Osteoblast (primary cell): ENCODE measurements at regions not wholly inside any gene's neighbourhood (a gene's known extent, or its start where the extent isn't known, plus 50 kb on each side); places are given as distances from the start of the nearest gene placed in this dataset.
A peak's percentile ranks its signal among the peaks of the same experiment; 100 is the strongest.

Experiments used
- DNase-seq: peaks from one replicate; pipeline ENCODE4 v3.0.0; 2011; ENCODE audit warnings: low spot score, mixed read lengths; ENCODE audit not compliant: insufficient read length; ENCODE audit errors: missing footprints
- H2AFZ ChIP-seq: 2 replicates; pipeline ENCODE4 v1.6.0; 2011; ENCODE audit warnings: mild to moderate bottlenecking, low read length
- H3K27ac ChIP-seq: 2 replicates; pipeline ENCODE4 v1.5.1; 2011; ENCODE audit warnings: mild to moderate bottlenecking, low read depth, low read length, moderate library complexity
- H3K27me3 ChIP-seq: 2 replicates; pipeline ENCODE4 v1.6.0; 2012; ENCODE audit warnings: mild to moderate bottlenecking, control low read depth, inconsistent platforms, low read length, moderate library complexity; ENCODE audit not compliant: insufficient read depth
- H3K36me3 ChIP-seq: 2 replicates; pipeline ENCODE4 v1.5.1; 2011; ENCODE audit warnings: mild to moderate bottlenecking, low read length, control low read depth, moderate library complexity; ENCODE audit not compliant: insufficient read depth
- H3K4me1 ChIP-seq: 2 replicates; pipeline ENCODE4 v1.5.1; 2011; ENCODE audit warnings: mild to moderate bottlenecking, low read length, control low read depth, moderate library complexity; ENCODE audit not compliant: insufficient read depth
- H3K4me2 ChIP-seq: 2 replicates; pipeline ENCODE4 v1.6.0; 2011; ENCODE audit warnings: mild to moderate bottlenecking, low read length; ENCODE audit not compliant: insufficient read depth
- H3K4me3 ChIP-seq: fragments of 200-600 bp; sonication (generic); 3 replicates; pipeline ENCODE4 v1.5.1; 2012; ENCODE audit warnings: mild to moderate bottlenecking, low read length, inconsistent platforms; ENCODE audit not compliant: insufficient read depth
- H3K79me2 ChIP-seq: 2 replicates; pipeline ENCODE4 v1.6.0; 2012; ENCODE audit warnings: mild to moderate bottlenecking, low read length, control low read depth, inconsistent platforms; ENCODE audit not compliant: insufficient read depth
- H3K9me3 ChIP-seq: 2 replicates; pipeline ENCODE4 v1.5.1; 2011; ENCODE audit warnings: low read depth, low read length, control low read depth
- H4K20me1 ChIP-seq: 2 replicates; pipeline ENCODE4 v1.6.0; 2012; ENCODE audit warnings: mild to moderate bottlenecking, low read length, control low read depth; ENCODE audit not compliant: insufficient read depth
- CTCF ChIP-seq: IDR thresholded peaks from 2 replicates; pipeline ENCODE4 v1.5.1; 2011; ENCODE audit warnings: mild to moderate bottlenecking, low read depth, low read length, moderate library complexity; ENCODE audit errors: extremely low read depth

DNA sequence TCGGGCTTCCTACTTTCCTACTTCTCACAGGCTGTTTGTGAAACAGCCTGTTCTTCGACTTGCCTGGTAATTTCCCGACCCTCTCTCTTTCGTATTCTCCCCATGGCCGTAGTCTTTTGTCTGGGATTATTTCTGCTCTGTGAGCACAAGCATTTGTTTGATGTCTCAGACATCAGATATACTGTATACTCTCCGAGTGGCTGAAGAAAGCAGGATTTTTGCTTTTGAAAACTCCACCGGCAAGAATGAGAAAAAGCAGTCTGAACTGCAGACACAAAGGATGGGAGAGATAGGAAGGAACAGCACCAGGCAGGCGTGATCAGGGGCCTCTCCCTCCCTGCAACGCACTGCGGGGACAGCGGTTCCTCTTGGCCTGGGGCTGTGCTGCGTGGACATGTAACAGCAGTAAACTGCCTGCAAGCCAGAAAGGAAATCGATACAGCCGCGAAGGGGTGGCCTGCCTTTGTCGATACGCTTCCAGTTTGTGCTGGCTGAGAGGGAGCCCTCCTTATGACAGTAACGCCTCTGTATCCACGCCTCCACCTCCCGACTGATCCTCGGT, 313.9 kb upstream of the TLE4 start:
- no peak for TF ChIP-seq CTCF
- H3K36me3 ChIP-seq = no peaks in the 10 kb centered on the region
- peak overlapping the region; percentile 82 for H3K4me2 ChIP-seq
- no peaks in the 10 kb centered on the region for H3K9me3 ChIP-seq
- DNase-seq = no peak
- H3K27ac ChIP-seq = no peak overlapping the region
- peaks cover 48% of the 10 kb centered on the region for H3K27me3 ChIP-seq
- peaks cover 10% of the 10 kb centered on the region for H3K4me1 ChIP-seq
- no peak overlapping the region for H3K4me3 ChIP-seq
- no peaks in the 10 kb centered on the region for H3K79me2 ChIP-seq
- no peaks in the 10 kb centered on the region for H4K20me1 ChIP-seq
- no peak overlapping the region for H2AFZ ChIP-seq

DNA sequence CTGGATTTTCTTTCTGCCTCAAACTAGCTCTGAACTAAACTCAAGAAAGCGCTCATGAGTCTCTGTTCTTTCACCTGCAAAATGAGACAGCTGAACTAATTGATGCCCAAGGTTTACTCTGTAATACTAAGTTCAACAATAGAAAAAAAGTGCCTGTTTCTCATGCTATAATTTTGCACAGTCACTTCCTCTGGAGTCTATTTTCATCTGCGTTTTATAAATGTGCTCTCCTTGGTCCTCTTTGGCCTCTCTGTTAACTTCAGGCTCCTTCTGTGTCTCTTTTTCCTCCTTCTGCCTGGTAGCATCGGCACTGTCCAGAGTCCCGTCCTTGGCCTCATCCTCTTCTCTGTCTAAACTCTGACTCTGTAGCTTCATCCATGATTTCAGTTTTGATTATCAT, 311.9 kb upstream of the TLE4 start:
- no peak overlapping the region for H2AFZ ChIP-seq
- no peaks in the 10 kb centered on the region for H3K9me3 ChIP-seq
- no peaks in the 10 kb centered on the region for H3K36me3 ChIP-seq
- H3K4me1 ChIP-seq = peaks cover 10% of the 10 kb centered on the region
- H3K79me2 ChIP-seq = no peaks in the 10 kb centered on the region
- no peak for DNase-seq
- H3K27ac ChIP-seq = no peak overlapping the region
- H3K27me3 ChIP-seq = peaks cover 44% of the 10 kb centered on the region
- H3K4me3 ChIP-seq = no peak overlapping the region
- no peak overlapping the region for H3K4me2 ChIP-seq
- TF ChIP-seq CTCF = no peak
- H4K20me1 ChIP-seq = no peaks in the 10 kb centered on the region

GRCh38 chr9:79263628-79264027, 308.1 kb upstream of the TLE4 start:
- Histone ChIP-seq H3K36me3 (no peaks in the 10 kb centered on the region), H3K4me1 (no peaks in the 10 kb centered on the region), H3K9me3 (no peaks in the 10 kb centered on the region), H3K4me2 (no peak overlapping the region), H2AFZ (no peak overlapping the region), H3K79me2 (no peaks in the 10 kb centered on the region), H4K20me1 (no peaks in the 10 kb centered on the region), H3K27ac (no peak overlapping the region), H3K27me3 (peaks cover 8% of the 10 kb centered on the region), H3K4me3 (no peak overlapping the region)
- no peak for DNase-seq
- no peak for TF ChIP-seq CTCF

- Histone ChIP-seq H4K20me1 (no peaks in the 10 kb centered on the region), H3K27ac (no peak overlapping the region), H3K79me2 (no peaks in the 10 kb centered on the region), H3K4me2 (peak overlapping the region; percentile 62), H3K9me3 (no peaks in the 10 kb centered on the region), H3K4me3 (no peak overlapping the region), H3K4me1 (no peaks in the 10 kb centered on the region), H3K36me3 (no peaks in the 10 kb centered on the region), H3K27me3 (peaks cover 4% of the 10 kb centered on the region), H2AFZ (no peak overlapping the region)
- TF ChIP-seq CTCF = no peak
- DNase-seq = no peak
These were observed 307.7 kb upstream of the TLE4 start for GRCh38 chr9:79264041-79264440.
